ENCODE measurements at regions not wholly inside any gene's neighbourhood (a gene's known extent, or its start where the extent isn't known, plus 50 kb on each side); places are given as distances from the start of the nearest gene placed in this dataset.

- TF ChIP-seq CTCF (IDR thresholded peaks at IDR 0.05; ENCODE audit: low read length) (no peak), EZH2 (optimal IDR thresholded peaks at IDR 0.05; ENCODE audit: low read depth, low read length) (no peak), EZH2phosphoT487 (IDR thresholded peaks at IDR 0.05; ENCODE audit: low read length) (no peak)
- Histone ChIP-seq H3F3A (ENCODE audit: insufficient read depth, low read length) (no peaks in the 10 kb centered on the region), H3K27ac (ENCODE audit: low read length) (no peak overlapping the region), H2AFZ (ENCODE audit: low read length) (no peak overlapping the region), H3K9me2 (replicated peaks; ENCODE audit: insufficient read depth, low read length) (no peaks in the 10 kb centered on the region), H3K9me3 (replicated peaks; ENCODE audit: insufficient read depth, low read length) (no peaks in the 10 kb centered on the region), H3K79me2 (ENCODE audit: low read length) (no peaks in the 10 kb centered on the region), H3K9ac (ENCODE audit: low read length) (no peak overlapping the region), H4K20me1 (ENCODE audit: insufficient read depth, low read length) (no peaks in the 10 kb centered on the region), H3K36me3 (replicated peaks; ENCODE audit: insufficient read depth, low read length) (no peaks in the 10 kb centered on the region), H3K4me1 (ENCODE audit: low read length) (peaks cover 13% of the 10 kb centered on the region), H3K27me3 (replicated peaks; ENCODE audit: insufficient read depth, low read length) (no peaks in the 10 kb centered on the region), H3K4me2 (ENCODE audit: low read depth, low read length) (no peak overlapping the region), H3K4me3 (ENCODE audit: low read length) (no peak overlapping the region)
- no peak for DNase-seq
Measured at GRCh38 chr4:113834298-113834697, 72.8 kb upstream of the CAMK2D start.

GRCh38 chr4:113832803-113833202 is 71.3 kb upstream of the CAMK2D start:
- Histone ChIP-seq H3K9ac (ENCODE audit: low read length) (no peak overlapping the region), H4K20me1 (ENCODE audit: insufficient read depth, low read length) (no peaks in the 10 kb centered on the region), H3K27me3 (replicated peaks; ENCODE audit: insufficient read depth, low read length) (no peaks in the 10 kb centered on the region), H3K27ac (ENCODE audit: low read length) (no peak overlapping the region), H3K4me1 (ENCODE audit: low read length) (peaks cover 7% of the 10 kb centered on the region), H3K9me3 (replicated peaks; ENCODE audit: insufficient read depth, low read length) (no peaks in the 10 kb centered on the region), H3K36me3 (replicated peaks; ENCODE audit: insufficient read depth, low read length) (no peaks in the 10 kb centered on the region), H3K9me2 (replicated peaks; ENCODE audit: insufficient read depth, low read length) (no peaks in the 10 kb centered on the region), H3F3A (ENCODE audit: insufficient read depth, low read length) (no peaks in the 10 kb centered on the region), H3K4me3 (ENCODE audit: low read length) (no peak overlapping the region), H3K79me2 (ENCODE audit: low read length) (no peaks in the 10 kb centered on the region), H3K4me2 (ENCODE audit: low read depth, low read length) (no peak overlapping the region), H2AFZ (ENCODE audit: low read length) (no peak overlapping the region)
- no peak for DNase-seq
- TF ChIP-seq EZH2phosphoT487 (IDR thresholded peaks at IDR 0.05; ENCODE audit: low read length), result no peak
- TF ChIP-seq EZH2 (optimal IDR thresholded peaks at IDR 0.05; ENCODE audit: low read depth, low read length), result no peak
- TF ChIP-seq CTCF (IDR thresholded peaks at IDR 0.05; ENCODE audit: low read length), result no peak

GRCh38 chr4:113831457-113831856 is 69.9 kb upstream of the CAMK2D start:
- Histone ChIP-seq H3F3A (ENCODE audit: insufficient read depth, low read length) (no peaks in the 10 kb centered on the region), H3K4me1 (ENCODE audit: low read length) (peaks cover 3% of the 10 kb centered on the region; the same call in 1 of the 2 replicates), H3K4me2 (ENCODE audit: low read depth, low read length) (no peak overlapping the region), H3K27me3 (replicated peaks; ENCODE audit: insufficient read depth, low read length) (no peaks in the 10 kb centered on the region), H3K36me3 (replicated peaks; ENCODE audit: insufficient read depth, low read length) (no peaks in the 10 kb centered on the region), H3K9ac (ENCODE audit: low read length) (no peak overlapping the region), H3K9me2 (replicated peaks; ENCODE audit: insufficient read depth, low read length) (no peaks in the 10 kb centered on the region), H2AFZ (ENCODE audit: low read length) (no peak overlapping the region), H4K20me1 (ENCODE audit: insufficient read depth, low read length) (no peaks in the 10 kb centered on the region), H3K4me3 (ENCODE audit: low read length) (no peak overlapping the region), H3K79me2 (ENCODE audit: low read length) (no peaks in the 10 kb centered on the region), H3K9me3 (replicated peaks; ENCODE audit: insufficient read depth, low read length) (no peaks in the 10 kb centered on the region), H3K27ac (ENCODE audit: low read length) (no peak overlapping the region)
- TF ChIP-seq EZH2 (optimal IDR thresholded peaks at IDR 0.05; ENCODE audit: low read depth, low read length) (no peak), CTCF (IDR thresholded peaks at IDR 0.05; ENCODE audit: low read length) (no peak), EZH2phosphoT487 (IDR thresholded peaks at IDR 0.05; ENCODE audit: low read length) (no peak)
- no peak for DNase-seq

Data from MM.1S (cell line).